ENCODE measurements at regions not wholly inside any gene's neighbourhood (a gene's known extent, or its start where the extent isn't known, plus 50 kb on each side); places are given as distances from the start of the nearest gene placed in this dataset.

GRCh38 chr3:192005989-192006388, 545.0 kb downstream of the PYDC2 start:
- TF ChIP-seq CTCF (IDR thresholded peaks at IDR 0.05) (no peak), POLR2AphosphoS5 (IDR thresholded peaks at IDR 0.05; ENCODE audit: low read depth, low read length) (no peak), SIN3A (IDR thresholded peaks at IDR 0.05; ENCODE audit: borderline replicate concordance, insufficient read depth, low read depth, low read length) (no peak), REST (IDR thresholded peaks at IDR 0.05; ENCODE audit: insufficient read depth in 1 of 2, low read depth in 2 of 2, low read length in 1 of 2) (no peak), TCF7L2 (IDR thresholded peaks at IDR 0.05; ENCODE audit: low read depth, low read length) (peak; percentile 76)

All from Panc1 (cell line).